Stomach (tissue), 8 donors: ENCODE measurements at regions not wholly inside any gene's neighbourhood (a gene's known extent, or its start where the extent isn't known, plus 50 kb on each side); places are given as distances from the start of the nearest gene placed in this dataset.

Experiments
- DNase-seq, 2 donors: peaks; one replicate each; pipeline versions ENCODE4 v3.0.0 to v3.0.0-alpha.2; 2013 to 2019
- H3K27ac ChIP-seq, 5 donors: fragments of 200-600 bp in 4 of 5; sonication (generic) in 4 of 5; one replicate each; pipeline ENCODE4 v1.5.1; 2013 to 2019; ENCODE audit warnings: mild to moderate bottlenecking in 1 of 5, moderate library complexity in 1 of 5
- H3K27me3 ChIP-seq, 3 donors: fragments of 200-600 bp; sonication (generic); one replicate each; pipeline ENCODE4 v1.5.1; 2017 to 2019; ENCODE audit warnings: mixed run types in 1 of 3
- H3K36me3 ChIP-seq, 4 donors: fragments of 200-600 bp; sonication (generic); 1 replicate in 3 of 4; 2 replicates in 1 of 4; pipeline ENCODE4 v1.5.1; 2016 to 2019
- H3K4me1 ChIP-seq, 4 donors: fragments of 200-600 bp; sonication (generic); one replicate each; pipeline ENCODE4 v1.5.1; 2016 to 2019
- H3K4me3 ChIP-seq, 4 donors: fragments of 200-600 bp; sonication (generic) in 3 of 4; one replicate each; pipeline ENCODE4 v1.5.1; 2016 to 2019; ENCODE audit warnings: mild to moderate bottlenecking in 1 of 4
- H3K9me3 ChIP-seq, 4 donors: fragments of 200-600 bp; sonication (generic); one replicate each; pipeline ENCODE4 v1.5.1; 2016 to 2019
- EP300 ChIP-seq: sonication (generic); formaldehyde crosslinking; IDR thresholded peaks from one replicate; pipeline ENCODE4 v1.6.1; 2017; ENCODE audit warnings: antibody characterized with exemption
- POLR2A ChIP-seq, 4 donors: fragments of 450-650 bp; IDR thresholded peaks; one replicate each; pipeline ENCODE4 v1.6.1; 2016; ENCODE audit warnings: antibody characterized with exemption in 4 of 4, control low read depth in 2 of 4, mild to moderate bottlenecking in 1 of 4, moderate library complexity in 1 of 4
- POLR2AphosphoS5 ChIP-seq, 3 donors: sonication (generic); formaldehyde crosslinking; IDR thresholded peaks; one replicate each; pipeline ENCODE4 v1.6.1; 2016; ENCODE audit warnings: antibody characterized with exemption in 3 of 3
- WGBS, 5 donors: extraction: QIAGEN DNeasy Blood & Tissue Kit in 3 of 5; methylation state at CpG; one replicate each; pipeline versions ENCODE4 v1.1.5 to v1.1.7; 2013 to 2018; 5-methylcytosine and 5-hydroxymethylcytosine counted together
- intact Hi-C: fragments of 100-400 bp; cut with DNase I; formaldehyde crosslinking; loops from one replicate; pipeline ENCODE4 v1.15.1; 2023; ENCODE audit warnings: low total_unique reads
- TF ChIP-seq, protein P1 (sequence below), 7 experiments: fragments of 450-650 bp in 4 of 7; fragments of 200-600 bp in 3 of 7; sonication (generic) in 3 of 7; IDR thresholded peaks; one replicate each; pipeline ENCODE4 v1.5.1; 2016 to 2019; ENCODE audit warnings: antibody characterized with exemption in 7 of 7, control low read depth in 2 of 7, mild to moderate bottlenecking in 1 of 7
- donor health status: healthy with polysubstance abuse.
- donor health status: Bipolar disorder and iron deficiency.
- donor health status: healthy.

DNA sequence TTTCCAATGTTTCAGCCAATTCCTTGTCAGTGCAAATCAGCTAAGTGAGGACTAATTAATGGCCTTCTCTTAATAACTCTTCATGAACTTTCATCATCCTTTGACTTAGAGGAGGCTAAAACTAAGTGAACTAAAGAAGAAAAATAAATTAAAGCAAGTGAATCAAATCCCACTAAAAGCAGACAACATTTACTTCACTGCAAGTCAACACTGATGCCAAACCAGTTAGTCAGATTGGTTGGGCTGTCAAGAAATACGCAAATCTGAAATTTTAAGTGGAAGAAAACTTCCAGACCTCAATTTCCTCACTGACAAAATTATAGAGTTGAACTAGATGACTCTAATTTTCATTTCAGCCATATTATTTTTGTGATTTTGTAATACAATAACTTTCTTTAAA lies 137.2 kb upstream of the PRLR start:
- H3K4me1 ChIP-seq = peaks cover 0 to 11% (median 2%) of the 10 kb centered on the region in 4 donors
- H3K27ac ChIP-seq = no peak overlapping the region
- H3K9me3 ChIP-seq = no peaks in the 10 kb centered on the region
- WGBS, 5 donors = 75 to 87% (median 85%) methylated on average over 1 of the region's 1 CpG
- H3K27me3 ChIP-seq = no peaks in the 10 kb centered on the region
- TF ChIP-seq POLR2AphosphoS5 (IDR thresholded peaks at IDR 0.05) (no peak), EP300 (no peak), POLR2A (IDR thresholded peaks at IDR 0.05) (no peak)
- TF ChIP-seq, protein P1, sequence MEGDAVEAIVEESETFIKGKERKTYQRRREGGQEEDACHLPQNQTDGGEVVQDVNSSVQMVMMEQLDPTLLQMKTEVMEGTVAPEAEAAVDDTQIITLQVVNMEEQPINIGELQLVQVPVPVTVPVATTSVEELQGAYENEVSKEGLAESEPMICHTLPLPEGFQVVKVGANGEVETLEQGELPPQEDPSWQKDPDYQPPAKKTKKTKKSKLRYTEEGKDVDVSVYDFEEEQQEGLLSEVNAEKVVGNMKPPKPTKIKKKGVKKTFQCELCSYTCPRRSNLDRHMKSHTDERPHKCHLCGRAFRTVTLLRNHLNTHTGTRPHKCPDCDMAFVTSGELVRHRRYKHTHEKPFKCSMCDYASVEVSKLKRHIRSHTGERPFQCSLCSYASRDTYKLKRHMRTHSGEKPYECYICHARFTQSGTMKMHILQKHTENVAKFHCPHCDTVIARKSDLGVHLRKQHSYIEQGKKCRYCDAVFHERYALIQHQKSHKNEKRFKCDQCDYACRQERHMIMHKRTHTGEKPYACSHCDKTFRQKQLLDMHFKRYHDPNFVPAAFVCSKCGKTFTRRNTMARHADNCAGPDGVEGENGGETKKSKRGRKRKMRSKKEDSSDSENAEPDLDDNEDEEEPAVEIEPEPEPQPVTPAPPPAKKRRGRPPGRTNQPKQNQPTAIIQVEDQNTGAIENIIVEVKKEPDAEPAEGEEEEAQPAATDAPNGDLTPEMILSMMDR (IDR thresholded peaks at IDR 0.05) = no peak
- intact Hi-C loops = no loop called here
- no peaks in the 10 kb centered on the region for H3K36me3 ChIP-seq
- H3K4me3 ChIP-seq = no peak overlapping the region
- DNase-seq = no peak

DNA sequence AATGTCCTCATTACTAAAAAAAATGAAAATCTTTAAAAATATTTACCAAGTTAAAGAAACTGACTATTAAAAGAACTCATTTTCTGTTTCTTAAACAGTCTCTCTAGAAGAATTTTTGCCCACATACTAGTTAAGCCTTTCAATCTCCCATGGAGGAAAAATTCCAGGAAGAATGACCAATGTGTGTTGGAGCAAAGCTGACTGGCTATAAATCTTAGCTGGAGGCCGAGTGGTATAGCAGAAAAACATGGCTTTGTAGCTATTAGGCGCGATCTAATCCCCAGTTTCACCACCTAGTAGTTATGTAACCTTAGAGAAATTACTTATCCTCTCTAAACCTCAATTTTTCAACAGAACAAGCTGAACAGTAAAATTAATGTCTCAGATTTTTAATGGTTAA lies 135.5 kb upstream of the PRLR start:
- Histone ChIP-seq H3K27ac (no peak overlapping the region), H3K27me3 (no peaks in the 10 kb centered on the region), H3K9me3 (no peaks in the 10 kb centered on the region), H3K4me1 (peaks cover 0 to 5% (median 0%) of the 10 kb centered on the region in 4 donors), H3K36me3 (no peaks in the 10 kb centered on the region), H3K4me3 (no peak overlapping the region)
- intact Hi-C loops = no loop called here
- DNase-seq = no peak
- 54 to 93% (median 73%) methylated on average over 3 of the region's 3 CpGs for WGBS, 5 donors
- TF ChIP-seq EP300 = no peak
- TF ChIP-seq POLR2AphosphoS5 (IDR thresholded peaks at IDR 0.05) = no peak
- TF ChIP-seq, protein P1 (IDR thresholded peaks at IDR 0.05) = no peak

DNA sequence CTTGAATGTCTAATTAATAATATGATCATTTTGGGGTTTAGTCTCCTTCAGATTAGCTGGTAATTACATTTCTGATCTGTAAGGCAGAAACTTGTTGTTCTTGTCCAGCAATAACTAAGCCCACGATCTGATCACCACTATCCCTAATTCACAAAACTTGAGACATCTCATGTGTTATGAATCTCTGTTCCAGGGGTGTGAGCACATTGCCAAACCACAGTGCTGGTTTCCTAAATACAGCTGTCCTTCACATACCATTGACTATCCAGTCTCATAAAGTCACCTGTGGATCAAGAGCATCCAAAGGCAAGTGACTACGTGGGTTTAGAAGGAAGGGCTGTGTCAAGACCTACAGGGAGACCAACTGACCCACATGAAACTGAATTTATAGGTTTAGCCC lies 134.1 kb upstream of the PRLR start:
- H3K9me3 ChIP-seq = no peaks in the 10 kb centered on the region
- H3K4me1 ChIP-seq = no peaks in the 10 kb centered on the region
- no peak for DNase-seq
- intact Hi-C loops = no loop called here
- H3K36me3 ChIP-seq = no peaks in the 10 kb centered on the region
- no peak overlapping the region for H3K4me3 ChIP-seq
- H3K27me3 ChIP-seq = no peaks in the 10 kb centered on the region
- TF ChIP-seq, protein P1 (IDR thresholded peaks at IDR 0.05) = no peak
- TF ChIP-seq POLR2AphosphoS5 (IDR thresholded peaks at IDR 0.05) = no peak
- no peak for TF ChIP-seq EP300
- TF ChIP-seq POLR2A (IDR thresholded peaks at IDR 0.05) = no peak
- WGBS, 5 donors = 61 to 76% (median 71%) methylated on average over 2 of the region's 2 CpGs
- no peak overlapping the region for H3K27ac ChIP-seq

DNA sequence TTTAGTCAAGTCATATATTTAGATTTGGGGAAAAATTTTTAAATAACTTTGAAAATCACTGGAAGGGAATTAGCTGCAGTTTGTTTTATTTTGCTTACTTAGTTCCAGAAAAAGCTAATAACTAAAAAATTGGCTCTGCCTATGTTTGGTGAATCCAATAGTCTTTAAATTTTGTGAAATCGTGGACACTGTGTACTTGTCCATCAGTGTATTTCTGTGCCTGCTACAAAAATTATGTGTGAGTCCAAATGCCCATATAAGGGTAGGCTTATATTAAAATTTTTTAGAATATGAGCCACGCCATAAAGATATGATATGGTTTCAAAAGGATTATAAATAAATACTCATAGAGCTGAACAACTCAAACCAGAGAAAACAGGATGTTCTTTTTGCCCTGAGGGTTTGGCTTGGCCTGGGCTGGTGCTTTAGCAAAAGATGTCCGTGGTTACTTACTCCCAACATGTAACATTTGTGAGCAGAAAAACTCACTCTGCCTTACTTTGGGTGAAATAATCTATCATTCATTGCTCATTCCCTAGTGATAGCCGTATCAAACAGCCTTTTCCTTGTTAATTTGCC lies 133.2 kb upstream of the PRLR start:
- Histone ChIP-seq H3K4me1 (no peaks in the 10 kb centered on the region), H3K36me3 (no peaks in the 10 kb centered on the region), H3K9me3 (no peaks in the 10 kb centered on the region), H3K27me3 (no peaks in the 10 kb centered on the region), H3K27ac (no peak overlapping the region), H3K4me3 (no peak overlapping the region)
- TF ChIP-seq EP300 (no peak), POLR2AphosphoS5 (IDR thresholded peaks at IDR 0.05) (no peak), POLR2A (IDR thresholded peaks at IDR 0.05) (no peak)
- TF ChIP-seq, protein P1 (IDR thresholded peaks at IDR 0.05) = no peak
- 62 to 76% (median 74%) methylated on average over 4 of the region's 4 CpGs for WGBS, 5 donors
- intact Hi-C loops = no loop called here
- no peak for DNase-seq
